Stimulated activated memory B cell treated with anti-CD40 and anti-IgM and Interleukin-4, amounts not matched to agents 10 μg/mL and 1 μg/mL and 100 μg/mL, for 72 hours (primary cell): ENCODE measurements at regions not wholly inside any gene's neighbourhood (a gene's known extent, or its start where the extent isn't known, plus 50 kb on each side); places are given as distances from the start of the nearest gene placed in this dataset.
"Not testable (repeated sequence)": the region's sequence is repeated elsewhere in the genome, so short reads cannot be mapped to it uniquely, and the experiment has no call there.

Experiments
- ATAC-seq: fragments of 150-1000 bp; cut with Tn5 transposase; 2 replicates; pipeline ENCODE4 v1.10.0; 2021
- H3K27ac Mint-ChIP-seq: one replicate; pipeline ENCODE4 v1.8.0; 2022; ENCODE audit warnings: mild to moderate bottlenecking, mixed read lengths
- H3K27me3 Mint-ChIP-seq: one replicate; pipeline ENCODE4 v1.8.0; 2022; ENCODE audit warnings: mixed read lengths
- H3K36me3 Mint-ChIP-seq: one replicate; pipeline ENCODE4 v1.8.0; 2022; ENCODE audit warnings: mixed read lengths
- H3K4me1 Mint-ChIP-seq: one replicate; pipeline ENCODE4 v1.8.0; 2022; ENCODE audit warnings: mixed read lengths
- H3K4me3 Mint-ChIP-seq: one replicate; pipeline ENCODE4 v1.8.0; 2022; ENCODE audit warnings: mild to moderate bottlenecking, moderate library complexity, mixed read lengths
- H3K9me3 Mint-ChIP-seq: one replicate; pipeline ENCODE4 v1.8.0; 2022; ENCODE audit warnings: mixed read lengths

DNA sequence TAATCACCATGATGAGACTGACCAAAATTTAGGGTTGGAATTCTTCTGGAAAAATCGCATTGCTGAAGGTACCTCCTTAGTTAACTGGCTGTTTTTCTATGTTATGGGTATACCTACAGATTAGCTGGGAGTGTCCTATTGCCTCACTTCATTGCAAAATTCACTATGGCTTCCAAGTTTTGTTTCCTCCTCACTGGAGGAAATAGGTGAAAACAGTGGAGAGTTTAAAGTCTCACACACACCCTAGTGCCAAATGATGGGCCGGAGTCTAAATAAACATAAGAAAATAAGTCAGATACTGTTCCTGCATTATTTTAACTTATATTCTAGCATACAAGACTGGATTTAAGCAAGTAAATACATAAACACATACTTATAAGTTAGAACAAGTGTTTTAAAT is 98.2 kb downstream of the AHR start:
- Mint-ChIP-seq H3K27me3 (no peaks in the 10 kb centered on the region), H3K27ac (no peak overlapping the region), H3K4me1 (peaks cover 16% of the 10 kb centered on the region), H3K4me3 (no peak overlapping the region), H3K9me3 (peaks cover 15% of the 10 kb centered on the region), H3K36me3 (peaks cover 12% of the 10 kb centered on the region)
- no peak for ATAC-seq

DNA sequence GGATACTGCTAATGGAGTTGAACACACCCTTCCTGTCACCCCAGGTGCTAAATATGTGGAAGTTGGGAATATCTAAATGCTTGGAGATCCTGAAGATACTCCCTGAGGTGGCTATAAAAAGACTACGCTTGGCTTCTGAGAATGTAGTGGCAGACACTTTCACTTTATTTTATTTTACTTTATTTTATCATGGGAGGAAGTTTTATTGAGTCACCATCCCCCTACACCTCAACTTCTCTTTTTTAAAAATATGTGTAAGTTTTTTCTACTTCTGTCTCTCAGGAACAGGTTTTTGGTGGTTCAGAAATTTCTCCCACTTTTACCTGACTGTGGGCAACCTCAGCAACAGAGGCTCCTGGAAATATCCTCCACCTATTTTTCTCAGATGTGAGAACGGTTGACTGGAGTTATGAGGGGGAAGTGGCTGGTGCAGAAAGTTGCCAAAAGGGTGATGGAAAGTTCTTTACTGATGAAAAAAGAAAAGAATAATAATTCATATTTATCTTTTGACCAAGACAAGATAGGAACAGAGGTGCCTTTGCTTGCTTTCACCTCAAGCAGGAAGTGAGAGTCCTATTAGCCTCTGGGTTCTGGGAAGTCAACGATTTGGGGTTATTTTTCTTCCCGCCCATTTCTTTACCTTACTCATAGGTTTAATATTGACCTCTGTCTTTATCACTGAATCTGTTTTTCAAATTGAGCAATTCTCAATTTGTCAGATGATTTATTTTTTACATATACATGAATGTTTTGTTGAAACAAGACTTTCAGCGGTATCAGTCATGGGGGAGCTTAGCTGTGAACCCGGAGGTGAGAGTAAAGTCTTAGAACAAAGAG is 103.6 kb downstream of the AHR start:
- Mint-ChIP-seq H3K27me3 (peaks cover 8% of the 10 kb centered on the region), H3K4me3 (peak overlapping the region; percentile 67), H3K36me3 (no peaks in the 10 kb centered on the region), H3K27ac (peak overlapping the region; percentile 93), H3K4me1 (peaks cover 30% of the 10 kb centered on the region), H3K9me3 (no peaks in the 10 kb centered on the region)
- peak; percentile 83 for ATAC-seq

DNA sequence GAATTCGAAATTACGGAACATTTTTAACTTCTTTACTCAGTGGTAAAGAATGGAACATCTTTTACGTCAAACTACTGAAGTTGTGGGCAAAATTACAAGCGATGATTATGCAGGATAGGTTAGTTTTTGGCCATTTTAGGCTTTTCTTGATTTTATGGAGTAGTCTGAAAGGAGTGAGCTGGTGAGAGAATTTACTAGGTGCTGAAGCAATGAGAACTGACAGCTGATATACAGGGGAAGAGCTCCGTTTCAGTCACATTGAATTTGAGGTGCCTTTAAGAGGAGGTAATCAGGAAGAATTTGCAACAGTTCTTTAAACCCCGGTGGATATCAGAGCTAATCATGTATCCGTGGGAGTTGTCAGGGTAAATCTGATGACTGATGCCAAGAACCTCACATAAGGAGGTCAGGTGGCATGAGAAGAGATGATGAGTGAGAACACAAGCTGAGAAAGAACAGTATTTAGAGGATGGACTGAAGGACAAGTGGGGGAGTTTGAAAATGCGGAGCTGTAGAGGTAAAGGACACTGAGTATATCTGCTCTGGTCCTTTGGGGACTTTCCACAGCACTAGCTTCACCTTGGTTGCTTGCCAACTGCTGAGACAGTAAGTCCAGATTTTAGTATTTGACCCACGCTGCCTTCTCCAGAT is 104.3 kb downstream of the AHR start:
- H3K27ac Mint-ChIP-seq, result peak overlapping the region; percentile 93
- peak overlapping the region; percentile 67 for H3K4me3 Mint-ChIP-seq
- peaks cover 30% of the 10 kb centered on the region for H3K4me1 Mint-ChIP-seq
- H3K36me3 Mint-ChIP-seq, result no peaks in the 10 kb centered on the region
- peaks cover 8% of the 10 kb centered on the region for H3K27me3 Mint-ChIP-seq
- peak; percentile 86 for ATAC-seq
- no peaks in the 10 kb centered on the region for H3K9me3 Mint-ChIP-seq

DNA sequence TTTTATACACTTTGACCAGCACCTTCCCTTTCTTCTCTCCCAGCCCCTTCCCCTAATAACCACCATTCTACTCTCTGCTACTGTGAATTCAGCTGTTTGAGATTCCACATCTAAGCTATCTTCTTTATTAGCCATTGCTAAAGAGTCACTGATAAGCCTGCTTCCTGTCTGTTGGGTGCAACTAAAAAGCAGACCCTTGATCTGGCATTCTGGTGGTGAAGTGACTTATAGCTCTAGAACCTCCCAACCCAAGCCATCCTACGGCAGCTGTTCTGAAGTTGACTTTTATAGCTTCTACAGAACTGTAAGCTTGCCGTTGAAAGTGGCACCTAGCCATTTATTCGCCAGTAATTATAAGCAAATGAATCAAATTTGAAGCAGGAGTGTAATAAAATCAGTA is 105.6 kb downstream of the AHR start:
- no peak overlapping the region for H3K27ac Mint-ChIP-seq
- no peak for ATAC-seq
- no peaks in the 10 kb centered on the region for H3K36me3 Mint-ChIP-seq

DNA sequence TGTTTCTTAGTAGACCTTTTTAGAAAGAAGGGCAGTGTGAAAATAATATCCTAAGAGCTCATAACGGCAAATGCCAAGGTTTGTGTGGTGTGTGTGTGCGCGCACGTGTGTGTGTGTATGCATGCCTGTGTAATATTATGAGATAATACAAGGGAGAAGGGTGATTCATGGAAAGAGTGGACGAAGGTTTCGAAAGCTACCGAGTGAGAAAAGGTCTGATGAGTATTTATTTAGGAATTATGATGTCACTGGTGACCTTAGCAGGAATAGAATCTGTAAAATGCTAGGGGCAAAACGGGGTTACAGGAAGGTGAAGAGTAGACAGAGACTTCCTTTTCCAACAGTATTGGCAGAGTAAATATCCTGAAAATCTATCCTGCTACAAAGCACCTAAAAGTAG is 107.3 kb downstream of the AHR start:
- H3K27me3 Mint-ChIP-seq, result peaks cover 8% of the 10 kb centered on the region
- H3K27ac Mint-ChIP-seq, result no peak overlapping the region
- no peaks in the 10 kb centered on the region for H3K9me3 Mint-ChIP-seq
- H3K4me1 Mint-ChIP-seq, result peaks cover 24% of the 10 kb centered on the region
- no peaks in the 10 kb centered on the region for H3K36me3 Mint-ChIP-seq
- H3K4me3 Mint-ChIP-seq, result no peak overlapping the region
- ATAC-seq, result no peak

More for the DNA sequence above, 105.6 kb downstream of the AHR start:
- Mint-ChIP-seq H3K9me3 (no peaks in the 10 kb centered on the region), H3K27me3 (peaks cover 8% of the 10 kb centered on the region), H3K4me3 (no peak overlapping the region), H3K4me1 (peaks cover 30% of the 10 kb centered on the region)

DNA sequence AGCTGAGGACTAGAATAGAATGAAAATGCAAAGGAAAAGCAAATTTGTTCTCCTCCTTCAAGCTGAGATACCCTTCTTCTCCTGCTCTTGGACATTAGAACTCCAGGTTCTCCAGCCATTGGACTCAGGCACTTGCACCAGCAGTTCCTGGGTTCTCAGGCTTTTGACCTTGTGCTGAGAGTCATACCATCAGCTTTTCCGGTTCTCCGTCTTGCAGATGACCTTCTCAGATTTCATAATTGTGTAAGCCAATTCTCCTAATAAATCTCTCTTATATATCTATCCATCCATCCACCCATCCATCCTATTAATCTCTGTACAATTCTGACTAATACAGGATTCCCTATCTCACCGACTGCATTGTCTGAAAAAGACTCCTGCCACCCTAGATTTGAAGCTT is 108.3 kb downstream of the AHR start:
- Mint-ChIP-seq H3K9me3 (no peaks in the 10 kb centered on the region), H3K4me3 (no peak overlapping the region), H3K4me1 (peaks cover 14% of the 10 kb centered on the region), H3K27me3 (peaks cover 8% of the 10 kb centered on the region), H3K27ac (no peak overlapping the region), H3K36me3 (no peaks in the 10 kb centered on the region)
- ATAC-seq, result no peak

DNA sequence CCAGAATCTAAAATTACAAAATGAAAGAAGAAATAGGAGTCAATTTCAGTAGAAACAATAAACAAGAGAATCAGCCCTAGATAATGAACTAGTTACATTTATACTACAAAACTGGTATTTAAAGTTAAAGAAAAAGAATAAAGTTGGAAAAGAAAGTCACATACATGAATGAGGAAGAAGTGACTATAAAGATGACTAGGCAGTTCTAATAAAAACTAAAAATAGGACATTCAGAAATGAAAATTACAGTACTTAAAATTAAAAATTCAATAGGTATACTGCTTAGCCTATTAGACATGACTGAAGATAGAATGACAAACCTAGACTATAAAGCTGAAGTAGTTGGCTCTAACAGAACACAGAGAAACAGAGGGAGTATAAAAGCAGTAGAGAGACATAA is 108.8 kb downstream of the AHR start:
- H3K4me1 Mint-ChIP-seq, result peaks cover 9% of the 10 kb centered on the region
- no peak for ATAC-seq
- H3K4me3 Mint-ChIP-seq, result no peak overlapping the region
- peaks cover 8% of the 10 kb centered on the region for H3K27me3 Mint-ChIP-seq
- H3K36me3 Mint-ChIP-seq, result no peaks in the 10 kb centered on the region
- H3K27ac Mint-ChIP-seq, result no peak overlapping the region
- no peaks in the 10 kb centered on the region for H3K9me3 Mint-ChIP-seq

DNA sequence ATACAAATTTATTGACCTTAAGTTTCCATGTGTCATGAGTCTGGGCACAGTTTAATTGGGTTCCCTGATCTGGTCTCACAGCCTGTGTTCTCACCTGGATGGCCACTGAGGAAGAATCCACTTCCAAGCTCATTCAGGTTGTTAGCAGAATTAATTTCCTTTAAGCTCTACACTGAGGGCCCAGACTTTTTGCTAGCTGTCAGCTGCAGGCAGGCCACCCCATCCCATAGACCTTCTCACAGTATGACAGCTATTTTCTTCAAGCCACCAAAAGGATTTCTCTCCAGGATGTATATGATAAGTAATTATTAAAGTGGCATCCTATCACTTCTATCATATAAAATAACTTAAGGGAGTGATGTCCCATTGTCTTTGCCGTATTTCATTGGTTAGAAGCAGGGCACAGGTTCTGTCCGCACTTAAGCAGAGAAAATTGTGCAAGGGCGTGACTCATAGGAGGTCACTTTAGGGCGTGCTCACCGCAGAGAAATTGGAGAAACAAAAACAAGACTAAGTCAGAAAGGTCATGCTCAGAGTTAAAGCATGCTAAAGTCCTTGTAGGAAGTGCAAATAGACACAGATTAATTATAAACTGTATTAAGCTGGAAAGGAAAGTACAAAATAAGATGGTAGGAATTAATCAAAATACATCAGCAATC is 109.9 kb downstream of the AHR start:
- H3K27ac Mint-ChIP-seq, result no peak overlapping the region
- no peak for ATAC-seq
- no peaks in the 10 kb centered on the region for H3K4me1 Mint-ChIP-seq
- H3K4me3 Mint-ChIP-seq, result no peak overlapping the region
- H3K9me3 Mint-ChIP-seq, result no peaks in the 10 kb centered on the region
- H3K36me3 Mint-ChIP-seq, result no peaks in the 10 kb centered on the region
- H3K27me3 Mint-ChIP-seq, result peaks cover 8% of the 10 kb centered on the region

DNA sequence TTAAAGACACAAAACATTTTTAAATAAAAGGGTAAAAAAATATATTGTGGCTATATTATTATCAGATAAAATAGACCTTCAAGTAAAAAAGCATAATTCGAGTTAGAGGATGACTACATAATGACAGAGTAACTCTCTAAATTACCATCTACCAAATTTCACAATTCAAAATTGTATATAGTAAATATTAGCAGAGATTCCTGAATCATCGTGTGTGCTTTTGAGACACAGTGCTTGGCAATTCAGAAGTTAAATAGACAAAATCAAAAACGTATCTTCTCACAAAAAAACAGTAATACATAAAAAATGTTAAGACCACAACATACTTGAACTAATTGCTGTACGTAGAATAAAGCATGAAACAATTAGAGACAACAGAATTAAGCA is 110.4 kb downstream of the AHR start:
- no peak for ATAC-seq
- Mint-ChIP-seq H3K36me3 (no peaks in the 10 kb centered on the region), H3K4me1 (no peaks in the 10 kb centered on the region), H3K9me3 (no peaks in the 10 kb centered on the region), H3K4me3 (no peak overlapping the region), H3K27ac (no peak overlapping the region), H3K27me3 (peaks cover 8% of the 10 kb centered on the region)

DNA sequence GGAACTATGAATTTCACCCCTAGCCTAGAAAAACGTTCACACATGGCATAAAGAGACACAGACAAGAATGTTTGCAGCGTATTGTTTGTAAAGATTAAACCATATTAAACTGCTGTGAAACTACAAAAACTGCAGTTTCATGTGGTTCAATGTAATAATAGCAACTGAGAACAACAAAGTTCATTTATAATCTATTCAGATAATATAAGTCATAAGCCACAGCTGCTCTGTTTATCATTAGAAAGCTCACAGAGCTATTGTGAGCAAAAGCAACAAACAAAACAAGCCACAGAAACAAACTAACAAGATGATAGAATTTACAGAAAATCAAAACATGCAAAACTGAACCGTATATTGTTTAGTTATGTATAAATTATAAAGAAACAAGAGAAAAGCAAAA is 113.5 kb downstream of the AHR start:
- Mint-ChIP-seq H3K36me3 (no peaks in the 10 kb centered on the region), H3K4me3 (no peak overlapping the region), H3K4me1 (no peaks in the 10 kb centered on the region), H3K27me3 (no peaks in the 10 kb centered on the region), H3K9me3 (no peaks in the 10 kb centered on the region), H3K27ac (no peak overlapping the region)
- ATAC-seq, result no peak

DNA sequence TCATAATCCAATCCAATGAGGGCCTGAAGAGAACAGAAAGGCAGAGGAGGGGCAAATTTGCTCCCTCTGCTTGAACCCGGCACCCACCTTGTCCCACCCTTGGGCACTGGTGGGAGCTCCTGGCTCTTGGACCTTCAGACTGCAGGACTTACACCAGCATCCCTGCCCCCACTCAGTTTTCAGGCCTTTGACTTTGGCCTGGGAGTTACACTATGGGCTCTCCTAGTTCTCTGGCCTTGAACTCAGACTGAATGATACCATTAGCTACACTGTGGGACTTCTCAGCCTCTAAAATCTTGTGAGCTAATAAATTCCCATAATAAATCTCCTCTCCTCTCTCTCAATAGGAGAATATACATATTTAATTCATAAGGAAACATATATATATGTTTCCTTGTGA is 114.4 kb downstream of the AHR start:
- Mint-ChIP-seq H3K4me1 (no peaks in the 10 kb centered on the region), H3K27me3 (no peaks in the 10 kb centered on the region), H3K36me3 (no peaks in the 10 kb centered on the region), H3K4me3 (no peak overlapping the region), H3K27ac (no peak overlapping the region), H3K9me3 (no peaks in the 10 kb centered on the region)
- ATAC-seq, result peak; percentile 54

DNA sequence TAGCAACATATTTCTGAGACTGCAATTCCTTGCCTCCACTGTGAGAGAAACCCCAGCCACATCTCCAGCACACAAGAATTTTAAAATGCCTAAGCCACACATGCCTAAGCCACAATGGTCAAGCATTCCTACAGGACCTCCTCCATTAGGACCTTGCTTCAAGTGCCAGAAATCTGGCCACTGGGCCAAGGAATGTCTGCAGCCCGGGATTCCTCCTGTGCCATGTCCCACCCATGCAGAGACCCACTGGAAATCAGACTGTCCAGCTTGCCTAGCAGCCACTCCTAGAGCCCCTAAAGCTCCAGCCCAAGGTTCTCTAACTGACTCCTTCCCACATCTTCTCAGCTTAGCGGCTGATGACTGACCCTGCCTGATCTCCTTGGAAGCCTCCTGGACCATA is 117.5 kb downstream of the AHR start:
- Mint-ChIP-seq H3K4me3 (no peak overlapping the region), H3K4me1 (no peaks in the 10 kb centered on the region)

DNA sequence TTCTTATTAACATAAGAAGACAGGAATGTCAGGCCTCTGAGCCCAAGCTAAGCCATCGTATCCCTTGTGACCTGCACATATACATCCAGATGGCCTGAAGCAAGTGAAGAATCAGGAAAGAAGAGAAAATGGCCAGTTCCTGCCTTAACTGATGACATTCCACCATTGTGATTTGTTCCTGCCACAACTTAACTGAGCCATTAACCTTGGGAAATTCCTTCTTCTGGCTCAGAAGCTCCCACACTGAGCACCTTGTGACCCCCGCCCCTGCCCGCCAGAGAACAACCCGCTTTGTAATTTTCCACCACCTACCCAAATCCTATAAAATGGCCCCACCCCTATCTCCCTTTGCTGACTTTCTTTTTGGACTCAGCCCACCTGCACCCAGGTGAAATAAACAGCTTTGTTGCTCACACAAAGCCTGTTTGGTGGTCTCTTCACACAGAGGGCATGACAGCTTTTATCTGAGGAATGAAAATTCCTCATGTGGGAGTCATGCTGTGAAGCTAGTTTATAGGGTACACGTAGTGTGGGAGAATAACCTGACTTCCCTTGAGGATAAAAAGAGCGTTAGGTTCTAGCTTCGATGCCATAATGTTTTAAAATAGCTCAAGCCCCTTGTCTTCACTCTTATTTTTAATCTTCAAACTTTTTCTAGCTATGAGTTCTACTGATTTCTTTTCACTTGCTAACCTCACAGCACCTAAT is 122.0 kb downstream of the AHR start:
- not testable (repeated sequence) for H3K9me3 Mint-ChIP-seq, H3K27ac Mint-ChIP-seq, ATAC-seq, H3K4me1 Mint-ChIP-seq, H3K4me3 Mint-ChIP-seq, H3K36me3 Mint-ChIP-seq, H3K27me3 Mint-ChIP-seq

More for the DNA sequence above, 117.5 kb downstream of the AHR start:
- Mint-ChIP-seq H3K9me3 (no peaks in the 10 kb centered on the region), H3K36me3 (no peaks in the 10 kb centered on the region), H3K27me3 (no peaks in the 10 kb centered on the region), H3K27ac (no peak overlapping the region)
- peak; percentile 56 for ATAC-seq

DNA sequence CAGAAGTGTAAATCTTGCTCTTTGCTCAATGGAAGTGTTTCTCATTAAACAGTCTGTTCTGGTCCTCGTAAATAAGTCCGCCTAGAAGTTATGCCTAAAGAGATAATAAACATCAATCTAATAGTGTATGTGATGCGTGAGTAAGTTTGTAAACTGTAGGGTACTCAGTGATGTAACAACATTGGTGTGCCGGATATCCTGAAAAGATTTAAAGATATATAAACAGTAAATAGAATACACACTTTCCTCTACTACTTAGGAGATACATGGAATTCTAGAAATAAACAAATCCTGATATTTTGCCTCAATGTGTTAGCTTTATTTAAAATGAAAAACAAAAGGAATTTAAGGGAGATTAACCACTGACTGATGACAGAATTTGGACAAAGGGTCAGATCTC is 123.5 kb downstream of the AHR start:
- Mint-ChIP-seq H3K9me3 (peaks cover 2% of the 10 kb centered on the region), H3K36me3 (no peaks in the 10 kb centered on the region), H3K4me1 (no peaks in the 10 kb centered on the region), H3K27ac (no peak overlapping the region), H3K4me3 (no peak overlapping the region), H3K27me3 (no peaks in the 10 kb centered on the region)
- ATAC-seq, result no peak

DNA sequence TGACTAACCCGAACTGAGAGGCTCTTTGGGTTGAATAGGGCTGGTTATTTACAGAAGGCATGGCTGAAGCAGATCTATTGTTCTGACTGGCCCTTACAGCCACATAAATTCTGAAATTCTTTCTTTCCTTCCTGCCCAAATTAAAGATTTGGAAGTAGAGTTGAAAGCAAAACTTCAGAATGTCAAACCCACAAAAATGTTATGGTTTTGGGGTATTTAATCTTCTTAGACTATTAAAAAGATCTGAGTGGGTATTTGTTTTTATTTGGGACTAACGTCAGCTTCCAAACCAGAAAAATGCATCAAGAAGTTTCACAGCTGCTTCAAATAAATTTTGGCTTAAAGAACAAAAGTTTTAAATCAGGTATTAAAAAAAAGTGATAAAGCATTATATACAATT is 124.5 kb downstream of the AHR start:
- H3K36me3 Mint-ChIP-seq, result no peaks in the 10 kb centered on the region
- H3K4me1 Mint-ChIP-seq, result no peaks in the 10 kb centered on the region
- H3K27me3 Mint-ChIP-seq, result no peaks in the 10 kb centered on the region
- no peak overlapping the region for H3K27ac Mint-ChIP-seq
- H3K4me3 Mint-ChIP-seq, result no peak overlapping the region
- ATAC-seq, result no peak
- H3K9me3 Mint-ChIP-seq, result peaks cover 3% of the 10 kb centered on the region
